A673 (cell line): ENCODE measurements at regions not wholly inside any gene's neighbourhood (a gene's known extent, or its start where the extent isn't known, plus 50 kb on each side); places are given as distances from the start of the nearest gene placed in this dataset.
A peak's percentile ranks its signal among the peaks of the same experiment; 100 is the strongest.

Source experiments
- BruUV-seq: library from RNA; stranded (reverse); fragments of 400-500 nt; replicated peaks from 2 replicates; lab custom pipeline; 2021; lab: Mats Ljungman, UMichigan
- CTCF ChIA-PET: fragments of 300-600 bp; sonication (Branson Sonifier 250); formaldehyde crosslinking; loops from one replicate; lab custom pipeline; 2022; ENCODE audit warnings: antibody characterized with exemption; lab: Charles Lee
- POLR2A ChIA-PET: fragments of 300-600 bp; sonication (Branson Sonifier 250); formaldehyde crosslinking; loops from one replicate; lab custom pipeline; 2022; ENCODE audit warnings: antibody characterized with exemption; ENCODE audit not compliant: low non-redundant PET; lab: Charles Lee
- DNase-seq: peaks from one replicate; pipeline ENCODE4 v3.0.0-alpha.2; 2015; ENCODE audit warnings: low spot score
- H3K27ac ChIP-seq: fragments of 200-600 bp; sonication (generic); 2 replicates; pipeline ENCODE4 v1.5.1; 2016; ENCODE audit warnings: mixed run types, low read depth, mild to moderate bottlenecking, mixed read lengths, antibody characterized with exemption, low read length; ENCODE audit not compliant: poor library complexity, severe bottlenecking
- H3K27me3 ChIP-seq: fragments of 200-600 bp; sonication (generic); replicated peaks from 2 replicates; pipeline ENCODE4 v1.6.1; 2017; ENCODE audit warnings: mixed run types, low read depth, mild to moderate bottlenecking, mixed read lengths, antibody characterized with exemption, low read length; ENCODE audit not compliant: insufficient read depth, poor library complexity
- H3K36me3 ChIP-seq: fragments of 200-600 bp; sonication (generic); 2 replicates; pipeline ENCODE4 v1.6.1; 2016; ENCODE audit warnings: mixed run types, mild to moderate bottlenecking, mixed read lengths, antibody characterized with exemption, low read length; ENCODE audit not compliant: insufficient read depth, poor library complexity, severe bottlenecking
- H3K4me1 ChIP-seq: fragments of 200-600 bp; sonication (generic); 2 replicates; pipeline ENCODE4 v1.6.1; 2017; ENCODE audit warnings: mixed run types, mild to moderate bottlenecking, mixed read lengths, antibody characterized with exemption, low read length; ENCODE audit not compliant: insufficient read depth, poor library complexity, severe bottlenecking
- H3K4me3 ChIP-seq: fragments of 200-600 bp; sonication (generic); 2 replicates; pipeline ENCODE4 v1.5.1; 2016; ENCODE audit warnings: low read depth, mixed run types, mild to moderate bottlenecking, mixed read lengths, low read length; ENCODE audit not compliant: poor library complexity, severe bottlenecking
- H3K9me3 ChIP-seq: fragments of 200-600 bp; sonication (generic); 2 replicates; pipeline ENCODE4 v1.6.1; 2016; ENCODE audit warnings: mixed run types, low read depth, mild to moderate bottlenecking, mixed read lengths, antibody characterized with exemption, low read length; ENCODE audit not compliant: poor library complexity, severe bottlenecking
- CTCF ChIP-seq: fragments of 300-800, 200-600 bp; sonication (generic); conservative IDR thresholded peaks from 2 replicates; pipeline ENCODE4 v1.5.1; 2017; ENCODE audit warnings: low read depth, mild to moderate bottlenecking, antibody characterized with exemption, low read length, moderate library complexity, mixed read lengths
- EZH2 ChIP-seq: fragments of 200-600 bp; sonication (generic); IDR thresholded peaks from 2 replicates; pipeline ENCODE4 v1.6.1; 2017; ENCODE audit warnings: borderline replicate concordance, low read depth, mild to moderate bottlenecking, mixed read lengths, antibody characterized with exemption, low read length; ENCODE audit not compliant: poor library complexity, severe bottlenecking
- intact Hi-C: fragments of 100-400 bp; cut with micrococcal nuclease; formaldehyde crosslinking; loops from one replicate; pipeline ENCODE4 v1.10.0; 2022; ENCODE audit not compliant: unreplicated experiment

GRCh38 chr3:78154521-78155186, 1114.8 kb downstream of the ROBO2 start:
- intact Hi-C loops: no loop called here

GRCh38 chr3:78161736-78162135, 1121.8 kb downstream of the ROBO2 start:
- H3K4me1 ChIP-seq: peaks cover 6% of the 10 kb centered on the region
- TF ChIP-seq EZH2 (no peak), CTCF (no peak)
- POLR2A ChIA-PET: no interaction called here
- CTCF ChIA-PET: no interaction called here
- H3K36me3 ChIP-seq: no peaks in the 10 kb centered on the region
- DNase-seq: no peak
- no TSS peak for BruUV-seq
- H3K9me3 ChIP-seq: no peaks in the 10 kb centered on the region
- H3K27ac ChIP-seq: no peak overlapping the region
- intact Hi-C loops: no loop called here
- H3K4me3 ChIP-seq: no peak overlapping the region
- H3K27me3 ChIP-seq: no peaks in the 10 kb centered on the region

More at GRCh38 chr3:78154521-78155186, 1114.8 kb downstream of the ROBO2 start:
- Histone ChIP-seq H3K4me3 (no peak overlapping the region), H3K27me3 (no peaks in the 10 kb centered on the region), H3K4me1 (no peaks in the 10 kb centered on the region), H3K9me3 (no peaks in the 10 kb centered on the region), H3K36me3 (no peaks in the 10 kb centered on the region), H3K27ac (no peak overlapping the region)
- peak; percentile 18 for DNase-seq
- no peak for TF ChIP-seq EZH2
- TF ChIP-seq CTCF: no peak
- POLR2A ChIA-PET: no interaction called here
- CTCF ChIA-PET: no interaction called here
- no TSS peak for BruUV-seq

- ChIA-PET CTCF (no interaction called here), POLR2A (no interaction called here)
- BruUV-seq: no TSS peak
- DNase-seq: peak; percentile 30
- H3K9me3 ChIP-seq: no peaks in the 10 kb centered on the region
- H3K4me3 ChIP-seq: no peak overlapping the region
- TF ChIP-seq CTCF (no peak), EZH2 (no peak)
- intact Hi-C loops: no loop called here
- no peaks in the 10 kb centered on the region for H3K27me3 ChIP-seq
- no peak overlapping the region for H3K27ac ChIP-seq
- peaks cover 6% of the 10 kb centered on the region for H3K4me1 ChIP-seq
- no peaks in the 10 kb centered on the region for H3K36me3 ChIP-seq
Observed at GRCh38 chr3:78163379-78163778, 1123.5 kb downstream of the ROBO2 start.
